A673 (cell line): ENCODE measurements at regions not wholly inside any gene's neighbourhood (a gene's known extent, or its start where the extent isn't known, plus 50 kb on each side); places are given as distances from the start of the nearest gene placed in this dataset.

ENCODE experiments used
- BruUV-seq: library from RNA; stranded (reverse); fragments of 400-500 nt; replicated peaks from 2 replicates; lab custom pipeline; 2021; lab: Mats Ljungman, UMichigan
- CTCF ChIA-PET: fragments of 300-600 bp; sonication (Branson Sonifier 250); formaldehyde crosslinking; loops from one replicate; lab custom pipeline; 2022; ENCODE audit warnings: antibody characterized with exemption; lab: Charles Lee
- POLR2A ChIA-PET: fragments of 300-600 bp; sonication (Branson Sonifier 250); formaldehyde crosslinking; loops from one replicate; lab custom pipeline; 2022; ENCODE audit warnings: antibody characterized with exemption; ENCODE audit not compliant: low non-redundant PET; lab: Charles Lee
- DNase-seq: peaks from one replicate; pipeline ENCODE4 v3.0.0-alpha.2; 2015; ENCODE audit warnings: low spot score
- H3K27ac ChIP-seq: fragments of 200-600 bp; sonication (generic); 2 replicates; pipeline ENCODE4 v1.5.1; 2016; ENCODE audit warnings: mixed run types, low read depth, mild to moderate bottlenecking, mixed read lengths, antibody characterized with exemption, low read length; ENCODE audit not compliant: poor library complexity, severe bottlenecking
- H3K27me3 ChIP-seq: fragments of 200-600 bp; sonication (generic); replicated peaks from 2 replicates; pipeline ENCODE4 v1.6.1; 2017; ENCODE audit warnings: mixed run types, low read depth, mild to moderate bottlenecking, mixed read lengths, antibody characterized with exemption, low read length; ENCODE audit not compliant: insufficient read depth, poor library complexity
- H3K36me3 ChIP-seq: fragments of 200-600 bp; sonication (generic); 2 replicates; pipeline ENCODE4 v1.6.1; 2016; ENCODE audit warnings: mixed run types, mild to moderate bottlenecking, mixed read lengths, antibody characterized with exemption, low read length; ENCODE audit not compliant: insufficient read depth, poor library complexity, severe bottlenecking
- H3K4me1 ChIP-seq: fragments of 200-600 bp; sonication (generic); 2 replicates; pipeline ENCODE4 v1.6.1; 2017; ENCODE audit warnings: mixed run types, mild to moderate bottlenecking, mixed read lengths, antibody characterized with exemption, low read length; ENCODE audit not compliant: insufficient read depth, poor library complexity, severe bottlenecking
- H3K4me3 ChIP-seq: fragments of 200-600 bp; sonication (generic); 2 replicates; pipeline ENCODE4 v1.5.1; 2016; ENCODE audit warnings: low read depth, mixed run types, mild to moderate bottlenecking, mixed read lengths, low read length; ENCODE audit not compliant: poor library complexity, severe bottlenecking
- H3K9me3 ChIP-seq: fragments of 200-600 bp; sonication (generic); 2 replicates; pipeline ENCODE4 v1.6.1; 2016; ENCODE audit warnings: mixed run types, low read depth, mild to moderate bottlenecking, mixed read lengths, antibody characterized with exemption, low read length; ENCODE audit not compliant: poor library complexity, severe bottlenecking
- EZH2 ChIP-seq: fragments of 200-600 bp; sonication (generic); IDR thresholded peaks from 2 replicates; pipeline ENCODE4 v1.6.1; 2017; ENCODE audit warnings: borderline replicate concordance, low read depth, mild to moderate bottlenecking, mixed read lengths, antibody characterized with exemption, low read length; ENCODE audit not compliant: poor library complexity, severe bottlenecking
- intact Hi-C: fragments of 100-400 bp; cut with micrococcal nuclease; formaldehyde crosslinking; loops from one replicate; pipeline ENCODE4 v1.10.0; 2022; ENCODE audit not compliant: unreplicated experiment
- TF ChIP-seq, protein P1 (sequence below): fragments of 300-800, 200-600 bp; sonication (generic); conservative IDR thresholded peaks from 2 replicates; pipeline ENCODE4 v1.5.1; 2017; ENCODE audit warnings: low read depth, mild to moderate bottlenecking, antibody characterized with exemption, low read length, moderate library complexity, mixed read lengths

DNA sequence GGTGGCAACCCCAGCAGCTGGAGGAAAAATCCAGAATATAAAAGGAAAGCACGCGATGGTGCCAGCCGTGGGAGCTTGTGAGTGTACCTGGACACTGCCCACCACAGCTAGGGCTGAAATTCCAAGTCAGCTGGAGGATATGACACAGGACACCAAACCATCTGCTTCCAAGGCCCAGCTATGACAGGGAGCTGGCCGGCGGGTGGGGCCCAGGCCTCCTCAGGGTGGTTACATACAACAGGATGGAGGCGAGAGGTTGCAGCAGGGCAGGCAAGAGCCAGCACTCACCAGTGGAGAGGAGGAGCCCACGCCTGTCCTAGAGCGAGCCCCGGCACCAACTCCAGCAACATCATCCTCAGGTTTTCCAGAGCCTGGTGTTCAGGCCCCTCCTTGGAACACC is 163.2 kb upstream of the RPL38 start:
- CTCF ChIA-PET: no interaction called here
- intact Hi-C loops: no loop called here
- BruUV-seq: no TSS peak
- TF ChIP-seq, protein P1, sequence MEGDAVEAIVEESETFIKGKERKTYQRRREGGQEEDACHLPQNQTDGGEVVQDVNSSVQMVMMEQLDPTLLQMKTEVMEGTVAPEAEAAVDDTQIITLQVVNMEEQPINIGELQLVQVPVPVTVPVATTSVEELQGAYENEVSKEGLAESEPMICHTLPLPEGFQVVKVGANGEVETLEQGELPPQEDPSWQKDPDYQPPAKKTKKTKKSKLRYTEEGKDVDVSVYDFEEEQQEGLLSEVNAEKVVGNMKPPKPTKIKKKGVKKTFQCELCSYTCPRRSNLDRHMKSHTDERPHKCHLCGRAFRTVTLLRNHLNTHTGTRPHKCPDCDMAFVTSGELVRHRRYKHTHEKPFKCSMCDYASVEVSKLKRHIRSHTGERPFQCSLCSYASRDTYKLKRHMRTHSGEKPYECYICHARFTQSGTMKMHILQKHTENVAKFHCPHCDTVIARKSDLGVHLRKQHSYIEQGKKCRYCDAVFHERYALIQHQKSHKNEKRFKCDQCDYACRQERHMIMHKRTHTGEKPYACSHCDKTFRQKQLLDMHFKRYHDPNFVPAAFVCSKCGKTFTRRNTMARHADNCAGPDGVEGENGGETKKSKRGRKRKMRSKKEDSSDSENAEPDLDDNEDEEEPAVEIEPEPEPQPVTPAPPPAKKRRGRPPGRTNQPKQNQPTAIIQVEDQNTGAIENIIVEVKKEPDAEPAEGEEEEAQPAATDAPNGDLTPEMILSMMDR: no peak
- TF ChIP-seq EZH2: no peak
- Histone ChIP-seq H3K36me3 (no peaks in the 10 kb centered on the region), H3K4me3 (no peak overlapping the region), H3K27me3 (no peaks in the 10 kb centered on the region), H3K9me3 (no peaks in the 10 kb centered on the region), H3K27ac (no peak overlapping the region), H3K4me1 (no peaks in the 10 kb centered on the region)
- no peak for DNase-seq
- POLR2A ChIA-PET: no interaction called here

DNA sequence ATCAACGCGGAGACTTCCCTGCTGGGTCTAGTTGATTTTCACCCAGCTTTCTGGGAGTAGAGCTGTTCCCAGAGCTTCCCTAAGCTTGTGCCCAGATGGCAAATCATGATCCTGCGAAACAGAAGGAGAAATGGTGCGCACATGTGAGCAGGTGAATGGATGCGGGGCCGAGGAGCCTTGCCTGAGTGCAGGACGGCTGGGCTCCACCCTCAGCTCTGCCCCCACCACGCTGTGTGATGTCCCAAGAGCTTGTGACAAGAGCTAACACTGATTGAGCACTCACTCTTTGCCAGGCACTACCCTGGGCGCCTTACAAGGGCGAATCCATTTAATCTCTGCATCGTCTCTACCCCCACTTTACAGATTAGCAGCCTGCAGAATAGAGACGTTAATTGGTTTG is 162.7 kb upstream of the RPL38 start:
- CTCF ChIA-PET: no interaction called here
- TF ChIP-seq EZH2: no peak
- TF ChIP-seq, protein P1: no peak
- DNase-seq: no peak
- H3K4me1 ChIP-seq: no peaks in the 10 kb centered on the region
- no TSS peak for BruUV-seq
- intact Hi-C loops: no loop called here
- POLR2A ChIA-PET: no interaction called here
- no peaks in the 10 kb centered on the region for H3K9me3 ChIP-seq
- H3K27me3 ChIP-seq: no peaks in the 10 kb centered on the region
- H3K4me3 ChIP-seq: no peak overlapping the region
- no peaks in the 10 kb centered on the region for H3K36me3 ChIP-seq
- no peak overlapping the region for H3K27ac ChIP-seq

- intact Hi-C loops: no loop called here
These were observed 161.4 kb upstream of the RPL38 start for GRCh38 chr17:74041869-74042640.

More at GRCh38 chr17:74041869-74042640, 161.4 kb upstream of the RPL38 start:
- ChIA-PET CTCF (no interaction called here), POLR2A (no interaction called here)
- Histone ChIP-seq H3K27me3 (no peaks in the 10 kb centered on the region), H3K9me3 (no peaks in the 10 kb centered on the region), H3K4me1 (no peaks in the 10 kb centered on the region), H3K36me3 (no peaks in the 10 kb centered on the region), H3K27ac (no peak overlapping the region), H3K4me3 (no peak overlapping the region)
- DNase-seq: no peak
- TF ChIP-seq, protein P1: no peak
- no peak for TF ChIP-seq EZH2
- no TSS peak for BruUV-seq
